ENCODE measurements at regions not wholly inside any gene's neighbourhood (a gene's known extent, or its start where the extent isn't known, plus 50 kb on each side); places are given as distances from the start of the nearest gene placed in this dataset.
"Not testable (repeated sequence)": the region's sequence is repeated elsewhere in the genome, so short reads cannot be mapped to it uniquely, and the experiment has no call there.

- H3K4me3 ChIP-seq = no peak overlapping the region
- DNase-seq = no peak
- no peaks in the 10 kb centered on the region for H3K27me3 ChIP-seq (ENCODE audit: insufficient read depth, low read depth)
- no peaks in the 10 kb centered on the region for H3K9me2 ChIP-seq (ENCODE audit: insufficient read depth)
- no peaks in the 10 kb centered on the region for H4K20me1 ChIP-seq (ENCODE audit: insufficient read depth)
- no peak for TF ChIP-seq EZH2 (IDR thresholded peaks at IDR 0.05; ENCODE audit: low read depth)
- TF ChIP-seq, protein P1, sequence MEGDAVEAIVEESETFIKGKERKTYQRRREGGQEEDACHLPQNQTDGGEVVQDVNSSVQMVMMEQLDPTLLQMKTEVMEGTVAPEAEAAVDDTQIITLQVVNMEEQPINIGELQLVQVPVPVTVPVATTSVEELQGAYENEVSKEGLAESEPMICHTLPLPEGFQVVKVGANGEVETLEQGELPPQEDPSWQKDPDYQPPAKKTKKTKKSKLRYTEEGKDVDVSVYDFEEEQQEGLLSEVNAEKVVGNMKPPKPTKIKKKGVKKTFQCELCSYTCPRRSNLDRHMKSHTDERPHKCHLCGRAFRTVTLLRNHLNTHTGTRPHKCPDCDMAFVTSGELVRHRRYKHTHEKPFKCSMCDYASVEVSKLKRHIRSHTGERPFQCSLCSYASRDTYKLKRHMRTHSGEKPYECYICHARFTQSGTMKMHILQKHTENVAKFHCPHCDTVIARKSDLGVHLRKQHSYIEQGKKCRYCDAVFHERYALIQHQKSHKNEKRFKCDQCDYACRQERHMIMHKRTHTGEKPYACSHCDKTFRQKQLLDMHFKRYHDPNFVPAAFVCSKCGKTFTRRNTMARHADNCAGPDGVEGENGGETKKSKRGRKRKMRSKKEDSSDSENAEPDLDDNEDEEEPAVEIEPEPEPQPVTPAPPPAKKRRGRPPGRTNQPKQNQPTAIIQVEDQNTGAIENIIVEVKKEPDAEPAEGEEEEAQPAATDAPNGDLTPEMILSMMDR (conservative IDR thresholded peaks at IDR 0.05) = no peak
- no peak overlapping the region for H2AFZ ChIP-seq
- no peak overlapping the region for H3K27ac ChIP-seq
- no TSS peak for BruUV-seq (replicated peaks)
- no peaks in the 10 kb centered on the region for H3K9me3 ChIP-seq (ENCODE audit: insufficient read depth, low read depth)
- ChIA-PET POLR2A (ENCODE audit: unreplicated experiment) (no interaction called here), CTCF (interaction anchor here (0.6 kb wide), 2 partner anchors 60 to 427 kb away, joined by 3 to 10 read pairs; no protein-coding TSS in a partner anchor)
- H3K36me3 ChIP-seq (ENCODE audit: low read depth) = no peaks in the 10 kb centered on the region
- no peak overlapping the region for H3K4me2 ChIP-seq
- no peaks in the 10 kb centered on the region for H3K79me2 ChIP-seq (ENCODE audit: low read depth)
- intact Hi-C loops (cut with micrococcal nuclease; ENCODE audit: unreplicated experiment) = no loop called here
- no peaks in the 10 kb centered on the region for H3F3A ChIP-seq (ENCODE audit: insufficient read depth, low read depth)
- H3K4me1 ChIP-seq (replicated peaks; ENCODE audit: insufficient read depth) = no peaks in the 10 kb centered on the region
These were observed 288.1 kb upstream of the UBE2E3 start for GRCh38 chr2:180692322-180692721.

GRCh38 chr2:180691855-180692223 lies 288.6 kb upstream of the UBE2E3 start:
- H3K27ac ChIP-seq; H3K9me2 ChIP-seq (ENCODE audit: insufficient read depth); H3K27me3 ChIP-seq (ENCODE audit: insufficient read depth, low read depth); BruUV-seq (replicated peaks); POLR2A ChIA-PET (ENCODE audit: unreplicated experiment); intact Hi-C loops (cut with micrococcal nuclease; ENCODE audit: unreplicated experiment); H3K36me3 ChIP-seq (ENCODE audit: low read depth); CTCF ChIA-PET; H3K79me2 ChIP-seq (ENCODE audit: low read depth); DNase-seq; H2AFZ ChIP-seq; H3K4me2 ChIP-seq; H3F3A ChIP-seq (ENCODE audit: insufficient read depth, low read depth); H3K4me3 ChIP-seq; H3K4me1 ChIP-seq (replicated peaks; ENCODE audit: insufficient read depth); H4K20me1 ChIP-seq (ENCODE audit: insufficient read depth); H3K9me3 ChIP-seq (ENCODE audit: insufficient read depth, low read depth): not testable (repeated sequence)

- POLR2A ChIA-PET (ENCODE audit: unreplicated experiment); H3K36me3 ChIP-seq (ENCODE audit: low read depth); H3K9me2 ChIP-seq (ENCODE audit: insufficient read depth); BruUV-seq (replicated peaks); H2AFZ ChIP-seq; H3K4me1 ChIP-seq (replicated peaks; ENCODE audit: insufficient read depth); H3K27me3 ChIP-seq (ENCODE audit: insufficient read depth, low read depth); H3F3A ChIP-seq (ENCODE audit: insufficient read depth, low read depth); H4K20me1 ChIP-seq (ENCODE audit: insufficient read depth); intact Hi-C loops (cut with micrococcal nuclease; ENCODE audit: unreplicated experiment); H3K9me3 ChIP-seq (ENCODE audit: insufficient read depth, low read depth); H3K27ac ChIP-seq; H3K4me2 ChIP-seq; DNase-seq; H3K79me2 ChIP-seq (ENCODE audit: low read depth); H3K4me3 ChIP-seq: not testable (repeated sequence)
- CTCF ChIA-PET = interaction anchor here (0.6 kb wide), 1 partner anchor 1362 kb away, joined by 4 read pairs; no protein-coding TSS in a partner anchor
These were observed 289.1 kb upstream of the UBE2E3 start for GRCh38 chr2:180691186-180691854.

DNA sequence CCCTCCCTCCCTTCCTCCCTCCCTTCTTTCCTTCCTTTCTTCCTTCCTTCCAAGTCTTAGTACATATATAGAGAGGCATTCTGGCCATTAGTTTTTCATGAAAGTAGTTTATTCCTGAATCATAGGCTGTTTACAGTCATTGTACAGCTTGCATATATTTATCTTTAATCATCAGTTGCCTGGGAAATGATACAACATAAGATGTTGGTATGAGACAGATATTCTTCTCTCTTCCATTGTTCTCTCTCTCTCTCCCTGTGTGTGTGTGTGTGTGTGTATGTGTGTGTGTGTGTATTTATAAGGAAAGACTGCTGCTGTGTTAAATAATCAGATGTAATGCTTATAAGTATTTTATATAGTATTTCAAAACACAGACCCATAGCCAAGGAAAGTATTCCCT lies 289.8 kb upstream of the UBE2E3 start:
- intact Hi-C loops (cut with micrococcal nuclease; ENCODE audit: unreplicated experiment) = no loop called here
- no TSS peak for BruUV-seq (replicated peaks)
- no peaks in the 10 kb centered on the region for H3K27me3 ChIP-seq (ENCODE audit: insufficient read depth, low read depth)
- no peaks in the 10 kb centered on the region for H3K79me2 ChIP-seq (ENCODE audit: low read depth)
- H3K27ac ChIP-seq = no peak overlapping the region
- ChIA-PET POLR2A (ENCODE audit: unreplicated experiment) (no interaction called here), CTCF (no interaction called here)
- no peak overlapping the region for H3K4me3 ChIP-seq
- H3K36me3 ChIP-seq (ENCODE audit: low read depth) = no peaks in the 10 kb centered on the region
- no peak for DNase-seq
- H3K4me2 ChIP-seq = no peak overlapping the region
- H4K20me1 ChIP-seq (ENCODE audit: insufficient read depth) = no peaks in the 10 kb centered on the region
- no peaks in the 10 kb centered on the region for H3K9me3 ChIP-seq (ENCODE audit: insufficient read depth, low read depth)
- H3K4me1 ChIP-seq (replicated peaks; ENCODE audit: insufficient read depth) = no peaks in the 10 kb centered on the region
- H2AFZ ChIP-seq = peak overlapping the region; percentile 31; the same call in 1 of the 2 replicates
- TF ChIP-seq EZH2 (IDR thresholded peaks at IDR 0.05; ENCODE audit: low read depth) = no peak
- TF ChIP-seq, protein P1 (conservative IDR thresholded peaks at IDR 0.05) = no peak
- no peaks in the 10 kb centered on the region for H3K9me2 ChIP-seq (ENCODE audit: insufficient read depth)
- H3F3A ChIP-seq (ENCODE audit: insufficient read depth, low read depth) = no peaks in the 10 kb centered on the region
